ENCODE measurements at regions not wholly inside any gene's neighbourhood (a gene's known extent, or its start where the extent isn't known, plus 50 kb on each side); places are given as distances from the start of the nearest gene placed in this dataset.

DNA sequence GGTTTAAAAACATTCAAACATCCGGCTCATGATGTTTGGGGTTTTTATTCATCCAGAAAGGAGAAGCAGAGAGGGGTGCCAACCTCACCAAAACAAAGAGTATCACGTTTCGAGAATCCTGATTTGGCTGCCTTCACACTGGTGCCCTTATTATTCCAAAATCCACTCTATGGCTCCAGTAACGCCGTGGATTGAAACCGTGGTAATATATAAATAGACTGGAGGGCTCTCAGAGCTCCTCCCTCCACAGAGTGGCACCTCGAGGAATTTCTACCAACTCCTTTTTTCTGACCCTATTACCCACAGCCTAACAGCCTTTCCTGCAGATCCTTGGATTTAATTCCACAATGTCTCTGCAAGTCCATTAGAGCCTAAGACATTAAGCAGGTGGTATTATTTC, 353.6 kb downstream of the CRPPA start:
- H3K4me3 ChIP-seq (ENCODE audit: low read depth, low read length), result no peak overlapping the region
- DNase-seq (ENCODE audit: low read depth), result no peak
- TF ChIP-seq, protein P1, sequence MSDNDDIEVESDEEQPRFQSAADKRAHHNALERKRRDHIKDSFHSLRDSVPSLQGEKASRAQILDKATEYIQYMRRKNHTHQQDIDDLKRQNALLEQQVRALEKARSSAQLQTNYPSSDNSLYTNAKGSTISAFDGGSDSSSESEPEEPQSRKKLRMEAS (IDR thresholded peaks at IDR 0.05; ENCODE audit: low read depth, low read length), result no peak
- TF ChIP-seq MYC (IDR thresholded peaks at IDR 0.05; ENCODE audit: low read depth, low read length), result no peak

- no peak overlapping the region for H3K4me3 ChIP-seq (ENCODE audit: low read depth, low read length)
- TF ChIP-seq POLR2A (IDR thresholded peaks at IDR 0.05; ENCODE audit: extremely low read depth, insufficient read length) (no peak), MYC (IDR thresholded peaks at IDR 0.05; ENCODE audit: low read depth, low read length) (no peak)
- TF ChIP-seq, protein P2, sequence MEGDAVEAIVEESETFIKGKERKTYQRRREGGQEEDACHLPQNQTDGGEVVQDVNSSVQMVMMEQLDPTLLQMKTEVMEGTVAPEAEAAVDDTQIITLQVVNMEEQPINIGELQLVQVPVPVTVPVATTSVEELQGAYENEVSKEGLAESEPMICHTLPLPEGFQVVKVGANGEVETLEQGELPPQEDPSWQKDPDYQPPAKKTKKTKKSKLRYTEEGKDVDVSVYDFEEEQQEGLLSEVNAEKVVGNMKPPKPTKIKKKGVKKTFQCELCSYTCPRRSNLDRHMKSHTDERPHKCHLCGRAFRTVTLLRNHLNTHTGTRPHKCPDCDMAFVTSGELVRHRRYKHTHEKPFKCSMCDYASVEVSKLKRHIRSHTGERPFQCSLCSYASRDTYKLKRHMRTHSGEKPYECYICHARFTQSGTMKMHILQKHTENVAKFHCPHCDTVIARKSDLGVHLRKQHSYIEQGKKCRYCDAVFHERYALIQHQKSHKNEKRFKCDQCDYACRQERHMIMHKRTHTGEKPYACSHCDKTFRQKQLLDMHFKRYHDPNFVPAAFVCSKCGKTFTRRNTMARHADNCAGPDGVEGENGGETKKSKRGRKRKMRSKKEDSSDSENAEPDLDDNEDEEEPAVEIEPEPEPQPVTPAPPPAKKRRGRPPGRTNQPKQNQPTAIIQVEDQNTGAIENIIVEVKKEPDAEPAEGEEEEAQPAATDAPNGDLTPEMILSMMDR (IDR thresholded peaks at IDR 0.05; ENCODE audit: low read depth, low read length), result no peak
- TF ChIP-seq, protein P1 (IDR thresholded peaks at IDR 0.05; ENCODE audit: low read depth, low read length), result no peak
- no peak for DNase-seq (ENCODE audit: low read depth)
Observed at GRCh38 chr7:16066805-16067459, 354.4 kb downstream of the CRPPA start.

DNA sequence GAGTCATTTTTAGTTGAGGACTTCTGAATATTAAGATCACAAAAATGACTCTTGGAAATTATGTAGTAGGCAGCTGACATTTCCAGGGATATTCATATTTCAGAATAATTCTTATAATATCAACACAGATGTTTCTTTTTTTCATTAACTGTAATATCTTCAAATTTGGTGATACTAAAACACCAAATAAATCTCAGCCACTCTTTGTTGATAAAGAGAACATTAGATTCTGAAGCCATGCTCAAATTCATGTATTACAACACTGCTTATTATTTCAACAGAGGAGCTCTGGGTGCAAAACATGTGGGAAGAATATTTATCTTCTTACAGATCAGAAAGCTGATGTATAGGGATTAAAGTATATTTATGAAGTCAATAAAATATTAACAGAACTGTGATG, 355.4 kb downstream of the CRPPA start:
- no peak for DNase-seq (ENCODE audit: low read depth)
- TF ChIP-seq, protein P2 (IDR thresholded peaks at IDR 0.05; ENCODE audit: low read depth, low read length), result no peak
- no peak overlapping the region for H3K4me3 ChIP-seq (ENCODE audit: low read depth, low read length)

DNA sequence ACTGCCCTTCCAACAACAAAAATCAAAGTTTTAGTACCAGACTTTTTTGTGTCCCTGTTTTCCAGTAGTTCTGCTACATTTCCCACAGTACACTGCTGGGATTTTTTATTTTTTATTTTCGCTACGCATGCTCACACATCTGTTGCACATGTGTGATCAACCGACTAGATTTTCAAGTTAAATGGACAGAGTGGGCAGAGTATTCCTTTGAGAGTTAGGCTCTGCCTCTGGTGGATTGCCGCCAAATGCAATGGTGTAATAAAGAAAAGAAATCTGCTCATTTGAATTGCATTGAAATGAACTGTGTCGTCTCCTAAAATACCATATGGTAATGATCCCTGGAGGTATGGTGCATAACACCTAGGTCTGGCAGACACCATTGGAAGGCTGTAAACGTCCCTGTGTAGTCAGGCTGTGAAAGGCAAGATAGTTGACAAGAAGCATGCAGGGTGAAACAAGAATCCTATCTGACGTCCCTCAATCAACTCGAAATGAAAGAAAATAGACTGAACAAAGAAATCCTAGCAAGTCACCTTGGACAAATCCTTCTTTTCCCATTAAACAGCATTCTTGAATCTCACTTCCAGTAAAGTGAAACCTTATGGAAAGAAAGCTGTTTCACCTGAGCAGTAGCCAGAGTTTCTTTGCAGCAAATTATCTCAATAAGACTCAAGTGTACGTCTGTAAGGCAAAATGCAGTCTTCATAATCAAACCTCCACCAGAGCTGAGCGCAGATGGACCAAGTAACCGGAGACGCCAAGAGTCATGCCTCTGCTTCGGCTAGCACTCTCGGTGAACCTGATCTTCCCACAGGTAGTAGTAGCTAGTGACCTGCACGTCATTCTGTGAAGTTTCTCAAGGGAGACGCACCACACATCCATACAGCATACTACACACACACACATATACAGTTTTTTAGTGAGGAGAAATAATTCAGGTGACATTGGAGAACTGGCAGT, 357.3 kb downstream of the CRPPA start:
- no peak for DNase-seq (ENCODE audit: low read depth)
- no peak for TF ChIP-seq MYC (IDR thresholded peaks at IDR 0.05; ENCODE audit: low read depth, low read length)
- TF ChIP-seq, protein P2 (IDR thresholded peaks at IDR 0.05; ENCODE audit: low read depth, low read length), result no peak
- no peak for TF ChIP-seq POLR2A (IDR thresholded peaks at IDR 0.05; ENCODE audit: extremely low read depth, insufficient read length)
- TF ChIP-seq, protein P1 (IDR thresholded peaks at IDR 0.05; ENCODE audit: low read depth, low read length), result no peak
- H3K4me3 ChIP-seq (ENCODE audit: low read depth, low read length), result no peak overlapping the region

DNA sequence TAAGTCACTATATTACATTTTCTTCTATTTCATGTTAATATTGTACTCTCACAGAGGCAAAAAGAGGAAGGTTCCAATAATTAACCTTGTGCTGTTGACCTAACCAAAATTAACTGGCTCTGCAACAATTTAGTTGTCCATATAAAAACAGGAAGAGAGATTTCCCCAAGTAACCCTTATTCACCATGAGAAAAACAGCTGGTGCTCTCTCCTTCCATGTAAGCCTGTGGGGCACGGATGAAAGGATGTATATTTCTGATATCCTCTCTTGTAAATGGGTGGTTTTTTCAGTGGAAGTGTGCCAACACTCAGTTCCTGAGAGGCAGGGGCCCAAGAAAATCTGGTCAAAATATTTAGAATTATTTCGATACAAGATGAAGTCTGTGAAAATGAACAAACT, 358.1 kb downstream of the CRPPA start:
- DNase-seq (ENCODE audit: low read depth), result no peak
- TF ChIP-seq POLR2A (IDR thresholded peaks at IDR 0.05; ENCODE audit: extremely low read depth, insufficient read length) (no peak), MYC (IDR thresholded peaks at IDR 0.05; ENCODE audit: low read depth, low read length) (no peak)
- TF ChIP-seq, protein P1 (IDR thresholded peaks at IDR 0.05; ENCODE audit: low read depth, low read length), result no peak
- TF ChIP-seq, protein P2 (IDR thresholded peaks at IDR 0.05; ENCODE audit: low read depth, low read length), result no peak

DNA sequence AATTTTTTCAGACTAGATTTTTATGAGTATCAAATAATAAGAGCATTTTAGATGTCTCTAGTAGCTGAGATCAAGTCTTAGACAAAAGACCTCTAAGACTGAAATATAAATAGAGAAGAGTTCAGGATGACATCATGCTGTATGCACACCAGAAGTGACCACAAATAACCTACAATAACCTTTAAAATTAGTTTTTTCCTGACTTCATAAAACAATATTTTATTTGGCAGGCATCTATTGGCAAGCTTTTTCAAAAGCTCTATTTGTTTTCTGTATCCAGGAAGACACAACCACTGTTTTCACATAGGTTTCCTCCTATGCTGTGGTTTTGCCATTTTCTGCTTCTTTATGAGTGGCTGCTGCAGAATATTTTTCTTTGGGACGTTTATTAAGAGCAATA, 359.1 kb downstream of the CRPPA start:
- H3K4me3 ChIP-seq (ENCODE audit: low read depth, low read length), result no peak overlapping the region
- TF ChIP-seq POLR2A (IDR thresholded peaks at IDR 0.05; ENCODE audit: extremely low read depth, insufficient read length), result no peak
- no peak for TF ChIP-seq MYC (IDR thresholded peaks at IDR 0.05; ENCODE audit: low read depth, low read length)
- TF ChIP-seq, protein P1 (IDR thresholded peaks at IDR 0.05; ENCODE audit: low read depth, low read length), result no peak
- TF ChIP-seq, protein P2 (IDR thresholded peaks at IDR 0.05; ENCODE audit: low read depth, low read length), result no peak
- no peak for DNase-seq (ENCODE audit: low read depth)

More for the DNA sequence above, 358.1 kb downstream of the CRPPA start:
- H3K4me3 ChIP-seq (ENCODE audit: low read depth, low read length), result no peak overlapping the region

Measured in NB4 (cell line).